NCI-H510A (cell line): ENCODE measurements at regions not wholly inside any gene's neighbourhood (a gene's known extent, or its start where the extent isn't known, plus 50 kb on each side); places are given as distances from the start of the nearest gene placed in this dataset.
"Not testable (repeated sequence)": the region's sequence is repeated elsewhere in the genome, so short reads cannot be mapped to it uniquely, and the experiment has no call there.

Experiments used
- DNase-seq: peaks from one replicate; lab custom pipeline; 2025; lab: John Stamatoyannopoulos, UW

- DNase-seq: no peak
These were observed 74.2 kb upstream of the RGPD5 start for GRCh38 chr2:109719871-109720270.

- DNase-seq: no peak
These were observed 73.6 kb upstream of the RGPD5 start for GRCh38 chr2:109720380-109721106.

GRCh38 chr2:109721135-109721534 lies 73.0 kb upstream of the RGPD5 start:
- DNase-seq: no peak

GRCh38 chr2:109721626-109722025 lies 72.5 kb upstream of the RGPD5 start:
- DNase-seq: no peak

- DNase-seq: no peak
These were observed 72.1 kb upstream of the RGPD5 start for GRCh38 chr2:109722026-109722425.

DNA sequence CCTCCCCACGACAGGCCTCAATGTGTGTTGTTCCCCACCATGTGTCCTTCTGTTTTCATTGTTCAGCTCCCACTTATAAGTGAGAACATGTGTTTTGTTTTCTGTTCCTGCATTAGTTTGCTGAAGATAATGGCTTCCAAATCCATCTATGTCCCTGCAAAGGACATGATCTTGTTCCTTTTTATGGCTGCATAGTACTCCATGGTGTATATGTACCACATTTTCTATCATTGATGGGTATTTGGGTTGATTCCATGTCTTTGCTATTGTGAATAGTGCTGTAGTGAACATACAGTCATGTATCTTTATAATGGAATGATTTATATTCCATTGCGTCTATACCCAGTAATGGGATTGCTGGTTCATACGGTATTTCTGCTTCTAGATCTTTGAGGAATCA lies 71.5 kb upstream of the RGPD5 start:
- DNase-seq: not testable (repeated sequence)

DNA sequence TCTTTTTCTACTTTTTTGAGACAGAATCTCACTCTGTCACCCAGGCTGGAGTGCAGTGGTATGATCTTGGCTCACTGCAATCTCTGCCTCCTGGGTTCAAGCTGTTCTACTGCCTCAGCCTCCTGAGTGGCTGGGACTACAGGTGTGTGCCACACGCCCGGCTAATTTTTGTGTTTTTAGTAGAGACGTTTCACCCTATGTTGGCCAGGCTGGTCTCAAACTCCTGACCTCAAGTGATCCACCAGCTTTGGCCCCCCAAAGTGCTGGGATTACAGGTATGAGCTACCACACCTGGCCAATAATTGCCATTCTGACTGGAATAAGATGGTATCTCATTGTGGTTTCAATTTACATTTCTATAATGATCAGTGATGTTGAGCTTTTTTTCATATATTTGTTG lies 71.0 kb upstream of the RGPD5 start:
- DNase-seq: not testable (repeated sequence)

DNA sequence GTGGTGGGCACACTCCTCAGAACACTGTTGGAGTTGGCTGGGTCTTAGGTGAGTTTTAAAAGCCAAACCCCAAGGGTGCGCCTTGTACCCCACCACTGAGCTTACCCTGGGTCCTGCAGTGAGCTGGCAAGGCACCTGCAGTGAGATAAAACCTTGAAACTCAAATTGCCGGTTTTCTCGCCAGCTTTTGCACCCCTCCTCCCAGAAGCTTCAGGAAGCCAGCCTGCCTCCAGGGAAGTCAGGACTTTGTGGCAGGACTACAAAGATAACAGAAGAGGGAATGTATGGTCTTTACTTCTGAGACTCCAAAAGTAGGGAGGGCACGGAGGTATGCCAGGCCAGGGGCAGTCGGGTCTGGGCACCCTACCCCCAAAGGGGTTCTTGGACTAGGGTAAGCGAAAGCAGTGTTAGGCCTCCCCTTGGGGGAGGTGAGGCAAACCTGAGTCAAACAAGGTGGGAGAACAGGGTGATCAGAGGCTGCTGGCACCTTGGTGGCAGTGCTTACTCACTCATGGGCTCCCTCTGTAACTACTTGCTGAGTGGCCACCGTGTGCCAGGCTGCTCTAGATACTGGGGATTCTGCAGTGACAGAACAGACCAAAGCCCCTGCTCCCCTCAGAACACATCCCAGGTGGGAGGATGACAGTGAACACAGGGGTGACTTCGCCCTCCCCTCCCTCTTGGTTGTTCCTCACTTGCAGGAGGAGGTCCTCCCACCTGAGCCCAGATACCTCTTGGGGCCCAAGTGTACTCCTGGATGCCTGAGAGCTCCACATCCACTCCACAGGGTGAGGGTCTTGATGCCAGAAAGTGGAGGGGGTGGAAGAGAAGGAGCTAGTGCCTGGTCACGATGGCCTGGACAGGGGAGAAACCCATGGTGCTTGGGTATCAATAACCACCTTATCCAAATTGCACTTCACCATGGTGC lies 69.3 kb upstream of the RGPD5 start:
- DNase-seq: no peak

- DNase-seq: no peak
These were observed 67.5 kb upstream of the RGPD5 start for GRCh38 chr2:109726379-109727270.

DNA sequence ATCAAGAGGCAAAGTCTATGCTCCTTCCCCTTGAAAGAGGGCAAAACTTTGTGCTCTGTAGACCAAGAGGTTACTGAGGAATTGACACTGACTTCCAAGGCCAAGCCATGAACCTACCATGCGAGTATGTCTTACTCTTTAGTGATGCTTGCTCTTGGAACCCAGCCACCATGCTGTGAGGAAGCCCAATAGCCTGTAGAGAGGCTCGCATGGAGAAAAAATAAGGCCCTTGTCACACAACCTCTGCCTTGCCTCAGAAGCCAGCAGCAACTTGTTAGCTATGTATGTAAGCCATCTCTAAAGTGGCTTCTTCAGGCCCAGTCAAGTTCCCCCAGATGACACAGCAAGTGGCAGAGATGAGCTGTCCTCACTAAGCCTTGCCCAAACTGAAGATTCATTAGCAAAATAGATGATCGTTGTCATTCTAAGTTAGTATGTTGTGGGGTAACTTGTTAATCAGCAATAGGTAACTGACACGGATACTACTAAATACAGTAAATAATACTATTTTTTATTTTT lies 66.1 kb upstream of the RGPD5 start:
- DNase-seq: no peak

GRCh38 chr2:109733746-109734145 lies 60.4 kb upstream of the RGPD5 start:
- not testable (repeated sequence) for DNase-seq

GRCh38 chr2:109736177-109736827 lies 57.8 kb upstream of the RGPD5 start:
- DNase-seq: no peak
